HCT116 (cell line): ENCODE measurements at regions not wholly inside any gene's neighbourhood (a gene's known extent, or its start where the extent isn't known, plus 50 kb on each side); places are given as distances from the start of the nearest gene placed in this dataset.

Source experiments
- ATAC-seq: fragments of 200-7000 bp; cut with Tn5 transposase; 2 replicates; pipeline ENCODE4 v1.9.1; 2020; ENCODE audit warnings: mild to moderate bottlenecking, moderate library complexity
- BruUV-seq: library from RNA; stranded (reverse); fragments of 400-500 nt; replicated peaks from 2 replicates; lab custom pipeline; 2021; lab: Mats Ljungman, UMichigan
- CTCF ChIA-PET: fragments of 300-600 bp; sonication (Branson Sonifier 250); formaldehyde crosslinking; loops from one replicate; lab custom pipeline; 2021; ENCODE audit warnings: antibody characterized with exemption; lab: Charles Lee
- POLR2A ChIA-PET: fragments of 300-600, 350-600 bp; sonication (Branson Sonifier 250); formaldehyde crosslinking; loops from one replicate; lab custom pipeline; 2021; ENCODE audit warnings: antibody characterized with exemption; lab: Charles Lee
- RAD21 ChIA-PET, 2 experiments: fragments of 300-600 bp; sonication (Branson Sonifier 250); formaldehyde crosslinking; loops; one replicate each; lab custom pipeline; 2023; ENCODE audit warnings: low total read pairs in 2 of 2; ENCODE audit not compliant: uncharacterized antibody in 2 of 2, unreplicated experiment in 2 of 2, low non-redundant PET in 1 of 2; lab: Charles Lee
- DNase-seq: peaks from one replicate; pipeline ENCODE4 v3.0.0-alpha.2; 2010; ENCODE audit warnings: low read depth, low spot score
- H2AFZ ChIP-seq: fragments of 200-600 bp; shearing (Covaris generic), sonication (generic); 2 replicates; pipeline ENCODE4 v1.6.1; 2017; ENCODE audit warnings: low read depth, mixed run types, mixed read lengths, antibody characterized with exemption, low read length; ENCODE audit not compliant: poor library complexity, severe bottlenecking
- H3K27ac ChIP-seq: 2 replicates; pipeline ENCODE4 v1.5.1; 2012; ENCODE audit warnings: low read depth, low read length
- H3K27me3 ChIP-seq: fragments of 200-600 bp; sonication (generic); 2 replicates; pipeline ENCODE4 v1.6.1; 2016; ENCODE audit warnings: mixed run types, low read length, mixed read lengths; ENCODE audit not compliant: insufficient read depth
- H3K36me3 ChIP-seq, 2 experiments: fragments of 200-500 bp in 1 of 2; fragments of 200-600 bp in 1 of 2; sonication (Bioruptor generic) in 1 of 2; sonication (generic) in 1 of 2; 2 replicates each; pipeline versions ENCODE4 v1.5.1 to v1.6.1; 2014 to 2016; ENCODE audit warnings: low read length in 2 of 2, inconsistent platforms in 1 of 2, mixed read lengths in 1 of 2, mixed run types in 1 of 2; ENCODE audit not compliant: insufficient read depth in 2 of 2, control insufficient read depth in 1 of 2
- H3K4me1 ChIP-seq, 2 experiments: fragments of 200-600 bp in 1 of 2; sonication (generic) in 1 of 2; 2 replicates each; pipeline versions ENCODE4 v1.5.1 to v1.6.1; 2012 to 2017; ENCODE audit warnings: low read length in 2 of 2, inconsistent platforms in 1 of 2, mild to moderate bottlenecking in 1 of 2, mixed read lengths in 1 of 2, mixed run types in 1 of 2, moderate library complexity in 1 of 2; ENCODE audit not compliant: insufficient read depth in 2 of 2, control insufficient read depth in 1 of 2
- H3K4me2 ChIP-seq: fragments of 200-600 bp; sonication (generic); 2 replicates; pipeline ENCODE4 v1.6.1; 2017; ENCODE audit warnings: mixed run types, low read length, mixed read lengths
- H3K4me3 ChIP-seq, 2 experiments: fragments of 200-600 bp in 1 of 2; sonication (generic) in 1 of 2; replicated peaks in 1 of 2; 2 replicates each; pipeline ENCODE4 v1.5.1; 2011 to 2016; ENCODE audit warnings: low read length in 2 of 2, control low read depth in 1 of 2, low read depth in 1 of 2, mild to moderate bottlenecking in 1 of 2, mixed read lengths in 1 of 2, mixed run types in 1 of 2
- H3K79me2 ChIP-seq: fragments of 200-600 bp; sonication (generic); 2 replicates; pipeline ENCODE4 v1.6.1; 2017; ENCODE audit warnings: mild to moderate bottlenecking, mixed run types, low read length, moderate library complexity, mixed read lengths; ENCODE audit not compliant: insufficient read depth
- H3K9ac ChIP-seq: fragments of 200-600 bp; sonication (generic); 2 replicates; pipeline ENCODE4 v1.6.1; 2016; ENCODE audit warnings: low read length, mixed read lengths
- H3K9me2 ChIP-seq: fragments of 200-600 bp; sonication (generic), shearing (Covaris generic); 2 replicates; pipeline ENCODE4 v1.6.1; 2017; ENCODE audit warnings: mixed run types, mild to moderate bottlenecking, moderate library complexity; ENCODE audit not compliant: insufficient read depth
- H3K9me3 ChIP-seq, 2 experiments: fragments of 200-500 bp in 1 of 2; fragments of 200-600 bp in 1 of 2; sonication (Bioruptor generic) in 1 of 2; sonication (generic) in 1 of 2; 2 replicates each; pipeline ENCODE4 v1.6.1; 2014 to 2017; ENCODE audit warnings: low read length in 2 of 2, mixed read lengths in 2 of 2, inconsistent platforms in 1 of 2, low read depth in 1 of 2, mild to moderate bottlenecking in 1 of 2, mixed run types in 1 of 2, moderate library complexity in 1 of 2; ENCODE audit not compliant: control insufficient read depth in 1 of 2, insufficient read depth in 1 of 2
- H4K20me1 ChIP-seq: fragments of 200-600 bp; sonication (generic), shearing (Covaris generic); 2 replicates; pipeline ENCODE4 v1.6.1; 2017; ENCODE audit warnings: mixed run types, mild to moderate bottlenecking, moderate library complexity; ENCODE audit not compliant: insufficient read depth
- CBX3 ChIP-seq: IDR thresholded peaks from 2 replicates; pipeline ENCODE4 v1.6.1; 2012; ENCODE audit warnings: low read depth
- CEBPB ChIP-seq: IDR thresholded peaks from 2 replicates; pipeline ENCODE4 v1.6.1; 2012; ENCODE audit warnings: low read depth
- CTCF ChIP-seq, 3 experiments: fragments of 200-600 bp in 1 of 3; sonication (generic) in 1 of 3; IDR thresholded peaks in 2 of 3; conservative IDR thresholded peaks in 1 of 3; 2 replicates each; pipeline ENCODE4 v1.5.1; 2012 to 2017; ENCODE audit warnings: low read depth in 2 of 3, low read length in 2 of 3, antibody characterized with exemption in 1 of 3, borderline replicate concordance in 1 of 3, control low read depth in 1 of 3, mild to moderate bottlenecking in 1 of 3, mixed read lengths in 1 of 3, mixed run types in 1 of 3, moderate library complexity in 1 of 3; ENCODE audit not compliant: insufficient read depth in 1 of 3
- EGR1 ChIP-seq: IDR thresholded peaks from 2 replicates; pipeline ENCODE4 v1.6.1; 2012; ENCODE audit warnings: low read depth
- EZH2phosphoT487 ChIP-seq: fragments of 200-600 bp; IDR thresholded peaks from 2 replicates; pipeline ENCODE4 v1.6.1; 2018; ENCODE audit warnings: antibody characterized with exemption, borderline replicate concordance
- FOSL1 ChIP-seq: IDR thresholded peaks from 2 replicates; pipeline ENCODE4 v1.6.1; 2012; ENCODE audit warnings: low read depth
- POLR2A ChIP-seq: IDR thresholded peaks from 2 replicates; pipeline ENCODE4 v1.7.0; 2011; ENCODE audit warnings: borderline replicate concordance; ENCODE audit not compliant: insufficient read depth, insufficient read length; ENCODE audit errors: extremely low read depth
- RAD21 ChIP-seq: IDR thresholded peaks from 2 replicates; pipeline ENCODE4 v1.6.1; 2012; ENCODE audit warnings: low read depth, mild to moderate bottlenecking
- SP1 ChIP-seq: IDR thresholded peaks from 2 replicates; pipeline ENCODE4 v1.6.1; 2012; ENCODE audit warnings: low read depth
- SRF ChIP-seq: IDR thresholded peaks from 2 replicates; pipeline ENCODE4 v1.6.1; 2012; ENCODE audit warnings: low read depth
- TCF7L2 ChIP-seq: IDR thresholded peaks from 2 replicates; pipeline ENCODE4 v1.7.0; 2011; ENCODE audit warnings: borderline replicate concordance, inconsistent platforms; ENCODE audit not compliant: insufficient read depth, insufficient read length; ENCODE audit errors: extremely low read depth
- intact Hi-C: fragments of 100-400 bp; cut with micrococcal nuclease; formaldehyde crosslinking; loops from 2 replicates; pipeline ENCODE4 v1.10.0; 2022
- TF ChIP-seq, protein P1 (sequence below): IDR thresholded peaks from 2 replicates; pipeline ENCODE4 v1.6.1; 2012
- TF ChIP-seq, protein P2 (sequence below): IDR thresholded peaks from 2 replicates; pipeline ENCODE4 v1.6.1; 2011; ENCODE audit warnings: mild to moderate bottlenecking, low read length, moderate library complexity; ENCODE audit not compliant: insufficient replicate concordance; ENCODE audit errors: extremely low read depth
- TF ChIP-seq, protein P3 (sequence below): IDR thresholded peaks from 2 replicates; pipeline ENCODE4 v1.6.1; 2012

DNA sequence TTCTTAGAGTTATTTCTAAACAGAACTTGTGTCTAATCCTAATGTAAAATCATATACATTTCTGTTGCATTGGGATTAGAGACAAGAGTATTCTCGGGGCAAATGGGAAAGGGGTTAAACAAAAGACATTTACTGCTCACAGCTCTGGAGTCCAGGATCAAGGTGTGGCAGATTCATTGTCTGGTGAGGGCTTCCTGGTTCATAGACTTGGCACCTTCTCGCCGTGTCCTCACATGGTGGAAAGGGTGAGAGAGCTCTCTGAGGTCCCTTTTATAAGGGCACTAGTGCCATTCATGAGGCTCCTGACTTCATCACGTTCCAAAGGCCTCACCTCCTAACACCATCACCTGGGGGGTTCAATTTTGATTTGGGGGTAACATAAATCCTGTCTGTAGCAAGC, 90.3 kb upstream of the PRKX start:
- no peak for TF ChIP-seq SRF
- TF ChIP-seq, protein P1, sequence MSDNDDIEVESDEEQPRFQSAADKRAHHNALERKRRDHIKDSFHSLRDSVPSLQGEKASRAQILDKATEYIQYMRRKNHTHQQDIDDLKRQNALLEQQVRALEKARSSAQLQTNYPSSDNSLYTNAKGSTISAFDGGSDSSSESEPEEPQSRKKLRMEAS: no peak
- intact Hi-C loops: no loop called here
- CTCF ChIA-PET: no interaction called here

DNA sequence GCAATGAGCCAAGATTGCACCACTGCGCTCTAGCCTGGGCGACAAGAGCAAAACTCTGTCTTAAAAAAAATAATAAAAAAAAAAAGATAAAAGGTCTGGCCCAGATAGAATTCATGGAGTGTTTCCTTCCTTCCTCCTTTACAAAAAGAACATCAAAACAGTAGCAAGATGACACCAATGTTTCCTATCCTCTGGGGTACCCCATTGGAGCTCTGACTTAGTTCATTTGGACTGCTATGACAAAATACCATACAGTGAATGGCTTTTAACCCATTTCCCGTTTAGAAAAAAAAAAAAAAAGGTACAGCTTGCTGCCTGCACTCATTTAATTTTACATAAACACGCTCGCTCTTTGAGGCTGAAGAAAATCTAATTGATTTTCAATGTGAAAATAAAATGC, 89.9 kb upstream of the PRKX start:
- CTCF ChIA-PET: no interaction called here
- no peak for TF ChIP-seq EZH2phosphoT487
- no peak for TF ChIP-seq TCF7L2
- no peak for TF ChIP-seq CTCF (IDR thresholded peaks at IDR 0.05 in 2 of 3, conservative IDR thresholded peaks at IDR 0.05 in 1 of 3; ENCODE audit: borderline replicate concordance in 1 of 3, insufficient read depth in 1 of 3, low read depth in 2 of 3, low read length in 2 of 3)
- TF ChIP-seq POLR2A: no peak
- no peak for TF ChIP-seq CEBPB
- no peak for TF ChIP-seq SRF
- no peak for TF ChIP-seq RAD21
- TF ChIP-seq, protein P2, sequence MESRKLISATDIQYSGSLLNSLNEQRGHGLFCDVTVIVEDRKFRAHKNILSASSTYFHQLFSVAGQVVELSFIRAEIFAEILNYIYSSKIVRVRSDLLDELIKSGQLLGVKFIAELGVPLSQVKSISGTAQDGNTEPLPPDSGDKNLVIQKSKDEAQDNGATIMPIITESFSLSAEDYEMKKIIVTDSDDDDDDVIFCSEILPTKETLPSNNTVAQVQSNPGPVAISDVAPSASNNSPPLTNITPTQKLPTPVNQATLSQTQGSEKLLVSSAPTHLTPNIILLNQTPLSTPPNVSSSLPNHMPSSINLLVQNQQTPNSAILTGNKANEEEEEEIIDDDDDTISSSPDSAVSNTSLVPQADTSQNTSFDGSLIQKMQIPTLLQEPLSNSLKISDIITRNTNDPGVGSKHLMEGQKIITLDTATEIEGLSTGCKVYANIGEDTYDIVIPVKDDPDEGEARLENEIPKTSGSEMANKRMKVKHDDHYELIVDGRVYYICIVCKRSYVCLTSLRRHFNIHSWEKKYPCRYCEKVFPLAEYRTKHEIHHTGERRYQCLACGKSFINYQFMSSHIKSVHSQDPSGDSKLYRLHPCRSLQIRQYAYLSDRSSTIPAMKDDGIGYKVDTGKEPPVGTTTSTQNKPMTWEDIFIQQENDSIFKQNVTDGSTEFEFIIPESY: no peak
- TF ChIP-seq, protein P3, sequence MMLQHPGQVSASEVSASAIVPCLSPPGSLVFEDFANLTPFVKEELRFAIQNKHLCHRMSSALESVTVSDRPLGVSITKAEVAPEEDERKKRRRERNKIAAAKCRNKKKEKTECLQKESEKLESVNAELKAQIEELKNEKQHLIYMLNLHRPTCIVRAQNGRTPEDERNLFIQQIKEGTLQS: no peak
- TF ChIP-seq FOSL1: no peak
- TF ChIP-seq EGR1: no peak
- no peak for TF ChIP-seq SP1
- no peak for TF ChIP-seq CBX3

More for the DNA sequence above, 90.3 kb upstream of the PRKX start:
- Histone ChIP-seq H3K9me3 (no peaks in the 10 kb centered on the region), H3K27ac (no peak overlapping the region), H2AFZ (no peak overlapping the region), H3K27me3 (0 out of 2 replicates have a peak, but pooled peaks cover 3% of the 10 kb centered on the region), H3K9me2 (no peaks in the 10 kb centered on the region), H3K4me3 (no peak overlapping the region), H4K20me1 (no peaks in the 10 kb centered on the region), H3K36me3 (no peaks in the 10 kb centered on the region), H3K79me2 (no peaks in the 10 kb centered on the region), H3K4me1 (no peaks in the 10 kb centered on the region), H3K9ac (no peak overlapping the region), H3K4me2 (no peak overlapping the region)
- DNase-seq (no peak), ATAC-seq (no peak)
- no TSS peak for BruUV-seq
- ChIA-PET RAD21 (no interaction called here), POLR2A (no interaction called here)

More for the DNA sequence above, 89.9 kb upstream of the PRKX start:
- no peaks in the 10 kb centered on the region for H3K4me1 ChIP-seq
- DNase-seq: no peak
- no TSS peak for BruUV-seq
- no peaks in the 10 kb centered on the region for H3K79me2 ChIP-seq
- intact Hi-C loops: no loop called here
- ATAC-seq: no peak
- no peak overlapping the region for H3K9ac ChIP-seq
- H3K9me3 ChIP-seq: no peaks in the 10 kb centered on the region
- H3K9me2 ChIP-seq: no peaks in the 10 kb centered on the region
- H2AFZ ChIP-seq: no peak overlapping the region
- H3K27me3 ChIP-seq: 0 out of 2 replicates have a peak, but pooled peaks cover 3% of the 10 kb centered on the region
- H3K4me2 ChIP-seq: no peak overlapping the region
- no peaks in the 10 kb centered on the region for H3K36me3 ChIP-seq
- H4K20me1 ChIP-seq: no peaks in the 10 kb centered on the region
- POLR2A ChIA-PET: no interaction called here
- no peak overlapping the region for H3K27ac ChIP-seq
- H3K4me3 ChIP-seq: no peak overlapping the region
- RAD21 ChIA-PET: no interaction called here
